IPS-18a (cell line): ENCODE measurements at regions not wholly inside any gene's neighbourhood (a gene's known extent, or its start where the extent isn't known, plus 50 kb on each side); places are given as distances from the start of the nearest gene placed in this dataset.

Source experiments
- H3K27ac ChIP-seq: one replicate; pipeline ENCODE4 v1.5.1; 2013; ENCODE audit warnings: low read length
- H3K27me3 ChIP-seq: one replicate; pipeline ENCODE4 v1.6.1; 2013; ENCODE audit warnings: mild to moderate bottlenecking, low read length; ENCODE audit not compliant: control insufficient read depth, insufficient read depth
- H3K36me3 ChIP-seq: one replicate; pipeline ENCODE4 v1.6.1; 2013; ENCODE audit warnings: low read depth, low read length; ENCODE audit not compliant: control insufficient read depth
- H3K4me1 ChIP-seq: one replicate; pipeline ENCODE4 v1.6.1; 2013; ENCODE audit warnings: low read depth, low read length; ENCODE audit not compliant: control insufficient read depth
- H3K4me3 ChIP-seq: one replicate; pipeline ENCODE4 v1.5.1; 2013; ENCODE audit warnings: low read length
- H3K9ac ChIP-seq: one replicate; pipeline ENCODE4 v1.6.1; 2013; ENCODE audit warnings: mild to moderate bottlenecking, low read length, moderate library complexity
- H3K9me3 ChIP-seq: one replicate; pipeline ENCODE4 v1.6.1; 2013; ENCODE audit warnings: low read depth, low read length; ENCODE audit not compliant: control insufficient read depth

DNA sequence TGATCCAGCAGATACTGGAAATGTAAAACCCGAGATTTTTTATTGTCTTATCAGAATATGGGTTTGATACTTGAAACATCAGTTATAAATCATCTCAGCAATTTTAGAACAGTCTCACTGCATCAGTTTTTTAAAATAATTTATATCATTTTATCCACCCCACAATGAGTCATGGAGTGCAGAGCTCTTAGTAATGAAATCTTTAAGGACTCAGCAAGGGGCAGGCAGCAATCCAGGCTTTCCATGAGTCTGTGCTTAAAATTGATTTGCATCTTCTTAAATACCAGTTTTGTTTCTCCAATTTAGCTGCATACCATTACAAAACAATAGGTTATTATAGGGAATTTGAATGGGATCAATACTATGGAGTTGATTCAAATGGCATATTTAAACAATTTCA lies 832.3 kb downstream of the C6orf118 start:
- H3K4me3 ChIP-seq = no peak overlapping the region
- H3K27ac ChIP-seq = no peak overlapping the region
- H3K36me3 ChIP-seq = no peaks in the 10 kb centered on the region
- H3K9me3 ChIP-seq = peaks cover under 1% of the 10 kb centered on the region
- peaks cover 34% of the 10 kb centered on the region for H3K4me1 ChIP-seq
- no peaks in the 10 kb centered on the region for H3K27me3 ChIP-seq
- H3K9ac ChIP-seq = no peak overlapping the region

DNA sequence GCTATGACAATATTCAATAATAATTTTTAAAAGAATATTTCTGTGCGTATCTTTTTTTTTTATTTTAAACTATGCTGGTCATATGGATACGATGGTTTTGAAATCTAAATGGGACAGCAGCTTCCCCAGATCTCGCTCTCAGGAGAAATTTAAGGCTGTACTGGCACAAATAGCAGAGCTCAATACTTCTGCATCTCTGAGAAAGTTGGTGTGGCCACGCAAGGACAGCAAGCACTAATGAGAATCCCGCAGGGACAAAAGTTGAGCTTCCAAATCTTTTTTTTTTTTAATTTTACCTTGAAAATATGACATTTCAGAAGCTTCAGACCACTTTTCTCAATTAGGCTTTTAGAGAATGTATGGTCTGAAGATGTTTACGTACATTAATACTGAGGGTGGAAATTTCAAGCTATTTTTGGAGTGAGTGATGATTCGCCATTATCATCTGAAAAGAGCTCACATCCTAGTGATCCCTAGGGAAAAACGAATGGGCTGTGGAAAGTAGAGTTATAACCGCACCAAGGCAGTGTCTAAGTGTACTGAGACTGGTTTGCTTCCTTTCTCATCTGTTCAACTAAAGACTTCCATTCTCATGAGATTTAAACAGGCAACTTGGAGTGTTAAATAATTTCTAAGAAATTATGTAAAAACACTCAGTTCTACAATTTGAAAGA lies 840.0 kb downstream of the C6orf118 start:
- Histone ChIP-seq H3K4me1 (peaks cover 2% of the 10 kb centered on the region), H3K4me3 (no peak overlapping the region), H3K27ac (no peak overlapping the region), H3K36me3 (no peaks in the 10 kb centered on the region), H3K9ac (no peak overlapping the region), H3K27me3 (no peaks in the 10 kb centered on the region), H3K9me3 (no peaks in the 10 kb centered on the region)

DNA sequence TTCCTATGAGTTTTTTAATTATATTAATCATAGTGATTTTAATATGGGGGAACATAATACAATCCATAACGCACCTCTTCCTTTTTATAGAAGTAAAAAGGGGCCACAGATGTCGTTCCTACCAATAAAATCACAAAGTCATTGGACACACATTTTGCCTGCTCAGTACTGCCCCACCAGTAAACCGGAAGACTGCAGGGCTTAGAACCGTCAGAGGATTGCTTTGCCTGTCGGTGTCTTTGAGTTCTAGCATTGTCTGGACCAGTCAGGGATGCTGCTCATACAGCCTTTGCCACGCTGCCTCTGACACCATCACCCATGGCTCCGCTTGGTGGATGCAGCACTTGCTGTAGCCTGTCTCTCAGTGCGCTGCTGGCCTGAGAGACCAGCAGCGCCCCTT lies 853.6 kb downstream of the C6orf118 start:
- no peaks in the 10 kb centered on the region for H3K36me3 ChIP-seq
- no peak overlapping the region for H3K4me3 ChIP-seq
- H3K4me1 ChIP-seq = no peaks in the 10 kb centered on the region

DNA sequence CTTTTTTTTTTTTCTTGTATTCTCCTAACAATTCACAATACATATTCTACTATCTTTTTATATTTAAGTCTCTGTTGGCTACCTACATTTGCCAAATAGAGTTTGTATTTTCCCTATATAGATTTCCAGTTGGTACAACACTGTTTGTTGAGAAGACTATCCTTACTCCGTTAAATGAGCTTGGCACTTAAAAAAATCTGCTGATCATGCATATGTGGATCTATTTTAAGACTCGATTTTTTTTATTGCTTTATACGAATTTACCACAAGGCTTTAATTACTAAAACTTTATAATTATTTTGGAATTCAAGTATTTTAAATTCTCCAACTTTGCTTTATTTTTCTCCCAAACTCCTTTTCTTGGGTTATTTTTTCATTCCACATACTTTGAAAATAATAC lies 855.6 kb downstream of the C6orf118 start:
- no peak overlapping the region for H3K4me3 ChIP-seq
- H3K27me3 ChIP-seq = no peaks in the 10 kb centered on the region
- H3K4me1 ChIP-seq = no peaks in the 10 kb centered on the region
- H3K9me3 ChIP-seq = no peaks in the 10 kb centered on the region
- no peaks in the 10 kb centered on the region for H3K36me3 ChIP-seq
- H3K9ac ChIP-seq = no peak overlapping the region
- H3K27ac ChIP-seq = no peak overlapping the region

More for the DNA sequence above, 853.6 kb downstream of the C6orf118 start:
- no peak overlapping the region for H3K9ac ChIP-seq
- H3K27me3 ChIP-seq = no peaks in the 10 kb centered on the region
- no peak overlapping the region for H3K27ac ChIP-seq
- H3K9me3 ChIP-seq = no peaks in the 10 kb centered on the region

DNA sequence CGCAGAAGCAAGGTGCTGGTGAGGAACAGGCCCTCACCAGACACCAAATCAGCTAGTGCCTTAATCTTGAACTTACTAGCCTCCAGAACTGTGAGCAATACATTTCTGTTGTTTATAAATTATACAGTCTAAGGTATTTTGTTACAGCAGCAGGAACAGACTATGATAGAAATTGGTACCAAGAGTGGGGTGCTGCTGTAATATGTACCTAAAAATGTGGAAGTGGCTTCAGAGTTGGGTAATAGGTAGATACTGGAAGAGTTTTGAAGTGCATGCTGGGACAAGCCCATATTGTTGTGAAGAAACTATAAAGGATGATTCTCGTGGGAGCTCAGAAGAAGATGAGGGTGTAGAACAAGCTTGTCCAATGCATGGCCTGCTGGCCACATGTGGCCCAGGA lies 866.8 kb downstream of the C6orf118 start:
- Histone ChIP-seq H3K9me3 (peaks cover 11% of the 10 kb centered on the region), H3K4me3 (no peak overlapping the region), H3K27me3 (no peaks in the 10 kb centered on the region), H3K27ac (no peak overlapping the region), H3K9ac (no peak overlapping the region), H3K4me1 (no peaks in the 10 kb centered on the region), H3K36me3 (no peaks in the 10 kb centered on the region)

DNA sequence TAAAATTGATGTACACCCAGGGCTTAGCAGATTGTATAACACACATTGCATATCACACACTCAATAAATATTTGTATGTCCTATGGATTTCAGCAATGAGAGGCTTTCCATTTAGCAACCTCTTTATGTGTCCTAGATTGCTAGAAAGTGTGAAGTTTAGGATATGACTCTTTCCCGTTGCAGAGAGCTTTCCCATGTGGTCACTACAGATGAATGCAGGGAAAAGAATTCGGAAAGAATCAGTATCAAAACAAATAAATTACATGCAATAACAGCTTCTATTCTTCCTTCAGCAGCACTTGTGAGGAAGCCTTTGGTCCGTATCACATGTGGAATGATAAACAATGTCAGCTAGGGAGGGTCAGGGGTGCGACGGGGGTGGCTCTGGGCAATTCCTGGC lies 870.1 kb downstream of the C6orf118 start:
- Histone ChIP-seq H3K4me3 (no peak overlapping the region), H3K9me3 (peaks cover 11% of the 10 kb centered on the region), H3K27me3 (no peaks in the 10 kb centered on the region), H3K27ac (no peak overlapping the region), H3K4me1 (no peaks in the 10 kb centered on the region), H3K9ac (no peak overlapping the region), H3K36me3 (no peaks in the 10 kb centered on the region)

DNA sequence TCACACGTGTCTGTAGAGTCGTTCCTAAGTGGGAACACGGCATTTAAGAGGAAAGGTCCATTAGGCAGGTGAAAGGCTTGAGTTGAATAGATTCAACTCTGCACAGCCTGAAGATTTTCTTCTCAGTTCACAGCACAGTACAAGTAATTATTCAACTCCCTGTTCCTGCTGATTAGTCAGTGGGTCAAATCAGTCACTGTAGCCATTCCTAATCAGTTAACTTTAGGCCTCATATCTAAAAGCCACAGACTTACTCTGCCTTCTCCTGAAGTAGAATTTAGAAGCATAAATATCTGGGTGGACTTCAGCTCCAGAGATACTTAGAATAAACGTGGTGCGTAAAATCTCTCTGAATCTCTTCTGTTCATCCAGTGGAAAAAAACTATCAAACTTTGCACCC lies 872.4 kb downstream of the C6orf118 start:
- H3K27ac ChIP-seq = no peak overlapping the region
- no peak overlapping the region for H3K4me3 ChIP-seq
- no peaks in the 10 kb centered on the region for H3K27me3 ChIP-seq
- H3K9me3 ChIP-seq = peaks cover under 1% of the 10 kb centered on the region
- H3K36me3 ChIP-seq = no peaks in the 10 kb centered on the region
- H3K9ac ChIP-seq = no peak overlapping the region
- H3K4me1 ChIP-seq = no peaks in the 10 kb centered on the region

DNA sequence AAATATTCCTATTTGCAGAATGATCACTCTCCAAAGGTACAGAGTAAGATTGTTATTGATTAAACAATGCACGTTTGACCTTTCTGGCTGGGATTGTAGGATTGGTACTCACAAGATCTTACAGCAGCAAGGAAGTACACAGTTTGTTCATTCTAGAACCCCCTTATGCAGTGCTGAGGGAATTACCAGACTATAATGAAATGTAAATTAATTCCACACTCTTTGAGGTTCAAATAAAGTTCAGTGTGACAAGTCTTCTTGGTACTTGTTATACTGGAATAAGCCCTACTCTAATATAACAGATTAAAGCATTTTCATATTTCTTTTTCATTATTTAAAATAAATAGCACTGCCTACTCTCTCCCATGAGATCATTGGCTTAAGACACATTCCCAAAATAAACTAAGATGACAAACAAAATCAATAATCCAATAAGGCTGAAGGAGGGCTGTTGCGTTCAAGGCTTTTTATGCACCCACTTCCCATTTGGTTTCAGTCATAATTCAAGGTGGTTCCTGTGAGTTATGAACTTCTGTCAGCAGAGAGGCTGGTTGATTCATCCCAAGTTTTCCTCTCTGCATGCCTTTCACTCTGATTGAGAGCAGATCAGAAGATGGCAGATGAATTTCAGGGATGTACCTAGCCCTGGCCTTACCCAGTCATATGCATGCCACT lies 881.5 kb downstream of the C6orf118 start:
- Histone ChIP-seq H3K27ac (no peak overlapping the region), H3K36me3 (no peaks in the 10 kb centered on the region), H3K9me3 (no peaks in the 10 kb centered on the region), H3K4me3 (no peak overlapping the region), H3K27me3 (no peaks in the 10 kb centered on the region), H3K4me1 (no peaks in the 10 kb centered on the region), H3K9ac (no peak overlapping the region)

DNA sequence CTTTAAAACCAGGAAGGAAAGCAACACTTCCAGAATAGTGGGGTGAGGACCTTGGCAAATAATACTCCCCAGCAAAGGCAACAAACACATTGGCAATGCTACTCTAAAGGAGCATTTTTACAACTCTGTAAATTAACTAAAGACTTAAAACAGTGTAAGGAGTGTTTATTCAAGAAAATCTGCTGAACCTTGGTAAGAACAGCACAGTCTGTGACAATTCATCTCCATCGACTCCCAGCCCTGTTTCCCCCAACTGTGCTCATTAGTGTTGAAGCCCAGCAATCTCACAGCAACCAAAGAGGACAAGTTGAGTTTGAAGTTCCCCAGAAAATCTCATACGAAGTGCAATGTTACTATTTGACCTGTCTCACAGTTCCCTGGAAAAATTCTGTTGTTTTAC lies 884.9 kb downstream of the C6orf118 start:
- no peaks in the 10 kb centered on the region for H3K4me1 ChIP-seq
- H3K36me3 ChIP-seq = no peaks in the 10 kb centered on the region
- H3K4me3 ChIP-seq = no peak overlapping the region
- no peak overlapping the region for H3K27ac ChIP-seq
- no peak overlapping the region for H3K9ac ChIP-seq
- peaks cover 15% of the 10 kb centered on the region for H3K9me3 ChIP-seq
- H3K27me3 ChIP-seq = no peaks in the 10 kb centered on the region

DNA sequence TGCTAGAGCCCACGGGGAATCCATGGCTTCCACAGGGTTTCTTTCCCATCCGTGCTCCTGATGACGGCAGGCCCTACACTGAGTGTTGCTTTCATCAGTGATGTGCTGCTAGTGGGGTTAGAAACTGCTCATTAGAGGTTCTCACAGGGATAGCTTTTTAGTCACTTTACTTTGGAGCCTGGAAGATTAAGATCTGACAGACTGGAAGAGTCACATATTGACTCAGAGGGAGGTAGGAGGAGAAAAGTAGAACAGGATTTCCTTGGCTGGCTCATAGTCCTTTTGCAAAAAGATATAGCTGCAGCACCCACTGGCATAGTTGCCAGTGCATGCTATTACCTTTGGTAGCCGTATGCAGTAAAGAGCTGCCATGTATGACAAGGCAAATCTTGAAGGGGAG lies 890.3 kb downstream of the C6orf118 start:
- Histone ChIP-seq H3K36me3 (no peaks in the 10 kb centered on the region), H3K27ac (no peak overlapping the region), H3K4me1 (peaks cover 8% of the 10 kb centered on the region), H3K9ac (no peak overlapping the region), H3K9me3 (peaks cover 15% of the 10 kb centered on the region), H3K4me3 (no peak overlapping the region), H3K27me3 (no peaks in the 10 kb centered on the region)

DNA sequence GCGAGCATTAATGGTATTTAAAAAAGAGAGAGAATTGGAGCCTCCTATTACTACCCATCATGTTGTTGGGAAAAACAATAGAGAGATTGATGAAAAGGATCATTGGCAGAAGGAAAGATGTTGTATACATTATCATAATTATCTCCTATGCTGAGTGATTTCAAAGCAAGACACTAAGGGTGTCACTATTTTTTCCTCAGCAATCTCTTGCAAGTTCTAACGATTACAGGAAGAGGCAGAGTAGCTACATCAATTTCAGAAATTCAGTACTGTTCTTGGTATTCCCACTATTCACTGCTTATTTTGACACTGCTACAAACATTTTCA lies 891.2 kb downstream of the C6orf118 start:
- Histone ChIP-seq H3K4me3 (no peak overlapping the region), H3K36me3 (no peaks in the 10 kb centered on the region), H3K27me3 (no peaks in the 10 kb centered on the region), H3K4me1 (peaks cover 8% of the 10 kb centered on the region), H3K9me3 (peaks cover 15% of the 10 kb centered on the region), H3K27ac (no peak overlapping the region), H3K9ac (no peak overlapping the region)

DNA sequence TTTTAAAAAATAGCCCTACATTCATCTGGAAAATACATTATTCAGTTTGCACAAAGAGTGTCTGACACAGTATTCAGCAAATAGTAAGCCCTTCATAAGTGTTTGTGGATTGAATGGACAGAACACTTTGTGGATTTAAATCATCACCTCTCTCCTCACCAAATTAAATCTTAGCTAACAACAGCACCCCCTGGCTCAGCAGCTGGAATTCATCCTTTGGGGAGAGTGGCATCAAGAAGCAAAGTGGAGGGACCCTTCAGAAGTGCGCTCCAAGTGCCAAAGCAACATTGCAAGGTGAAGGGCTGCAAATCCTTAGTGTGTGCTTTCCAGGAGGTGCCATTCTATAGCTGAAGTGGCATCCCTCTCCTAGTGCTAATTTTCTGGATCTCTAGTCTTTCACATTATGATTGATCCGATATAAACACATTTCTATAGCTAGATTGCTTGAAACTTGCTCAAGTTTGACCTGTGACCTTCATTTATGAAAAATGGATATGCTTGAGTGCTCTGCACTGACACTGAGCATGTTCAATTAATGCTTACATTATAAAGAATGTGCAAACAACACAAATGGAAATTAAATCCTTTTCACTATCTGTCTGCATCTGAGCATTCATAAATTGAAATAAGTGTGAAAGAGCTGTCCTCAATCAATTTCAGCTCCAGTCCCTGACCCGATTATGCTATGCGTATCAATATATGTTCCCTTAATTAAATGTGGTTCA lies 891.7 kb downstream of the C6orf118 start:
- H3K27me3 ChIP-seq = no peaks in the 10 kb centered on the region
- H3K9ac ChIP-seq = no peak overlapping the region
- H3K4me1 ChIP-seq = peaks cover 8% of the 10 kb centered on the region
- H3K36me3 ChIP-seq = no peaks in the 10 kb centered on the region
- H3K27ac ChIP-seq = no peak overlapping the region
- no peak overlapping the region for H3K4me3 ChIP-seq
- peaks cover 14% of the 10 kb centered on the region for H3K9me3 ChIP-seq
